A673 (cell line): ENCODE measurements at regions not wholly inside any gene's neighbourhood (a gene's known extent, or its start where the extent isn't known, plus 50 kb on each side); places are given as distances from the start of the nearest gene placed in this dataset.

Experiments used
- BruUV-seq: library from RNA; stranded (reverse); fragments of 400-500 nt; replicated peaks from 2 replicates; lab custom pipeline; 2021; lab: Mats Ljungman, UMichigan
- CTCF ChIA-PET: fragments of 300-600 bp; sonication (Branson Sonifier 250); formaldehyde crosslinking; loops from one replicate; lab custom pipeline; 2022; ENCODE audit warnings: antibody characterized with exemption; lab: Charles Lee
- POLR2A ChIA-PET: fragments of 300-600 bp; sonication (Branson Sonifier 250); formaldehyde crosslinking; loops from one replicate; lab custom pipeline; 2022; ENCODE audit warnings: antibody characterized with exemption; ENCODE audit not compliant: low non-redundant PET; lab: Charles Lee
- DNase-seq: peaks from one replicate; pipeline ENCODE4 v3.0.0-alpha.2; 2015; ENCODE audit warnings: low spot score
- H3K27ac ChIP-seq: fragments of 200-600 bp; sonication (generic); 2 replicates; pipeline ENCODE4 v1.5.1; 2016; ENCODE audit warnings: mixed run types, low read depth, mild to moderate bottlenecking, mixed read lengths, antibody characterized with exemption, low read length; ENCODE audit not compliant: poor library complexity, severe bottlenecking
- H3K27me3 ChIP-seq: fragments of 200-600 bp; sonication (generic); replicated peaks from 2 replicates; pipeline ENCODE4 v1.6.1; 2017; ENCODE audit warnings: mixed run types, low read depth, mild to moderate bottlenecking, mixed read lengths, antibody characterized with exemption, low read length; ENCODE audit not compliant: insufficient read depth, poor library complexity
- H3K36me3 ChIP-seq: fragments of 200-600 bp; sonication (generic); 2 replicates; pipeline ENCODE4 v1.6.1; 2016; ENCODE audit warnings: mixed run types, mild to moderate bottlenecking, mixed read lengths, antibody characterized with exemption, low read length; ENCODE audit not compliant: insufficient read depth, poor library complexity, severe bottlenecking
- H3K4me1 ChIP-seq: fragments of 200-600 bp; sonication (generic); 2 replicates; pipeline ENCODE4 v1.6.1; 2017; ENCODE audit warnings: mixed run types, mild to moderate bottlenecking, mixed read lengths, antibody characterized with exemption, low read length; ENCODE audit not compliant: insufficient read depth, poor library complexity, severe bottlenecking
- H3K4me3 ChIP-seq: fragments of 200-600 bp; sonication (generic); 2 replicates; pipeline ENCODE4 v1.5.1; 2016; ENCODE audit warnings: low read depth, mixed run types, mild to moderate bottlenecking, mixed read lengths, low read length; ENCODE audit not compliant: poor library complexity, severe bottlenecking
- H3K9me3 ChIP-seq: fragments of 200-600 bp; sonication (generic); 2 replicates; pipeline ENCODE4 v1.6.1; 2016; ENCODE audit warnings: mixed run types, low read depth, mild to moderate bottlenecking, mixed read lengths, antibody characterized with exemption, low read length; ENCODE audit not compliant: poor library complexity, severe bottlenecking
- EZH2 ChIP-seq: fragments of 200-600 bp; sonication (generic); IDR thresholded peaks from 2 replicates; pipeline ENCODE4 v1.6.1; 2017; ENCODE audit warnings: borderline replicate concordance, low read depth, mild to moderate bottlenecking, mixed read lengths, antibody characterized with exemption, low read length; ENCODE audit not compliant: poor library complexity, severe bottlenecking
- intact Hi-C: fragments of 100-400 bp; cut with micrococcal nuclease; formaldehyde crosslinking; loops from one replicate; pipeline ENCODE4 v1.10.0; 2022; ENCODE audit not compliant: unreplicated experiment
- TF ChIP-seq, protein P1 (sequence below): fragments of 300-800, 200-600 bp; sonication (generic); conservative IDR thresholded peaks from 2 replicates; pipeline ENCODE4 v1.5.1; 2017; ENCODE audit warnings: low read depth, mild to moderate bottlenecking, antibody characterized with exemption, low read length, moderate library complexity, mixed read lengths

DNA sequence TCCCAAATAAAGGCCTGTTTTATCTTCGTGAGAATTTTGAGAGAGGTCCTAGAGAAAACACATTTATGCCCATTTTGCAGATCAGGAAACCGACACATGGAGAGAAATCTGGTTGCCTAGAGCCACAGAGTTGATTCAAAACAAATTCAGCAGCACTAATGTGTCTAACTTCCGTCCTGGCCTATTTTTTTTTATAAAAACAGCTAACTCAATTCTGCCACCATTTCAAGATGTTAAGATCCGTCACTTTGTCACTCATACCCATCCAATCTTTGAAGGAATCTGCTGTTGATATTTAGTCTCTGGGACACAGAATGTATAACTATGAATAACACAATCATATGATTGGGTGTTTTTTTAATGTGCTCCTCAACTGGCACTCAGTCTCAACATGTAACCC is 611.1 kb upstream of the ARID1B start:
- intact Hi-C loops: no loop called here
- BruUV-seq: no TSS peak
- POLR2A ChIA-PET: no interaction called here
- Histone ChIP-seq H3K4me3 (no peak overlapping the region), H3K4me1 (peaks cover 7% of the 10 kb centered on the region), H3K36me3 (no peaks in the 10 kb centered on the region), H3K9me3 (no peaks in the 10 kb centered on the region), H3K27me3 (no peaks in the 10 kb centered on the region), H3K27ac (no peak overlapping the region)
- TF ChIP-seq, protein P1, sequence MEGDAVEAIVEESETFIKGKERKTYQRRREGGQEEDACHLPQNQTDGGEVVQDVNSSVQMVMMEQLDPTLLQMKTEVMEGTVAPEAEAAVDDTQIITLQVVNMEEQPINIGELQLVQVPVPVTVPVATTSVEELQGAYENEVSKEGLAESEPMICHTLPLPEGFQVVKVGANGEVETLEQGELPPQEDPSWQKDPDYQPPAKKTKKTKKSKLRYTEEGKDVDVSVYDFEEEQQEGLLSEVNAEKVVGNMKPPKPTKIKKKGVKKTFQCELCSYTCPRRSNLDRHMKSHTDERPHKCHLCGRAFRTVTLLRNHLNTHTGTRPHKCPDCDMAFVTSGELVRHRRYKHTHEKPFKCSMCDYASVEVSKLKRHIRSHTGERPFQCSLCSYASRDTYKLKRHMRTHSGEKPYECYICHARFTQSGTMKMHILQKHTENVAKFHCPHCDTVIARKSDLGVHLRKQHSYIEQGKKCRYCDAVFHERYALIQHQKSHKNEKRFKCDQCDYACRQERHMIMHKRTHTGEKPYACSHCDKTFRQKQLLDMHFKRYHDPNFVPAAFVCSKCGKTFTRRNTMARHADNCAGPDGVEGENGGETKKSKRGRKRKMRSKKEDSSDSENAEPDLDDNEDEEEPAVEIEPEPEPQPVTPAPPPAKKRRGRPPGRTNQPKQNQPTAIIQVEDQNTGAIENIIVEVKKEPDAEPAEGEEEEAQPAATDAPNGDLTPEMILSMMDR: no peak
- TF ChIP-seq EZH2: no peak
- DNase-seq: no peak
- CTCF ChIA-PET: no interaction called here

GRCh38 chr6:156164701-156165452 is 612.3 kb upstream of the ARID1B start:
- ChIA-PET CTCF (no interaction called here), POLR2A (no interaction called here)
- Histone ChIP-seq H3K27me3 (no peaks in the 10 kb centered on the region), H3K36me3 (no peaks in the 10 kb centered on the region), H3K4me1 (peaks cover 7% of the 10 kb centered on the region), H3K27ac (no peak overlapping the region), H3K4me3 (no peak overlapping the region), H3K9me3 (no peaks in the 10 kb centered on the region)
- no TSS peak for BruUV-seq
- intact Hi-C loops: no loop called here
- TF ChIP-seq, protein P1: no peak
- no peak for TF ChIP-seq EZH2
- no peak for DNase-seq

GRCh38 chr6:156163311-156163710 is 613.9 kb upstream of the ARID1B start:
- Histone ChIP-seq H3K27ac (no peak overlapping the region), H3K9me3 (no peaks in the 10 kb centered on the region), H3K4me3 (no peak overlapping the region), H3K36me3 (no peaks in the 10 kb centered on the region), H3K4me1 (peaks cover 7% of the 10 kb centered on the region), H3K27me3 (no peaks in the 10 kb centered on the region)
- no TSS peak for BruUV-seq
- ChIA-PET CTCF (no interaction called here), POLR2A (no interaction called here)
- TF ChIP-seq, protein P1: no peak
- TF ChIP-seq EZH2: no peak
- no peak for DNase-seq
- intact Hi-C loops: no loop called here
